ENCODE measurements at regions not wholly inside any gene's neighbourhood (a gene's known extent, or its start where the extent isn't known, plus 50 kb on each side); places are given as distances from the start of the nearest gene placed in this dataset.

DNA sequence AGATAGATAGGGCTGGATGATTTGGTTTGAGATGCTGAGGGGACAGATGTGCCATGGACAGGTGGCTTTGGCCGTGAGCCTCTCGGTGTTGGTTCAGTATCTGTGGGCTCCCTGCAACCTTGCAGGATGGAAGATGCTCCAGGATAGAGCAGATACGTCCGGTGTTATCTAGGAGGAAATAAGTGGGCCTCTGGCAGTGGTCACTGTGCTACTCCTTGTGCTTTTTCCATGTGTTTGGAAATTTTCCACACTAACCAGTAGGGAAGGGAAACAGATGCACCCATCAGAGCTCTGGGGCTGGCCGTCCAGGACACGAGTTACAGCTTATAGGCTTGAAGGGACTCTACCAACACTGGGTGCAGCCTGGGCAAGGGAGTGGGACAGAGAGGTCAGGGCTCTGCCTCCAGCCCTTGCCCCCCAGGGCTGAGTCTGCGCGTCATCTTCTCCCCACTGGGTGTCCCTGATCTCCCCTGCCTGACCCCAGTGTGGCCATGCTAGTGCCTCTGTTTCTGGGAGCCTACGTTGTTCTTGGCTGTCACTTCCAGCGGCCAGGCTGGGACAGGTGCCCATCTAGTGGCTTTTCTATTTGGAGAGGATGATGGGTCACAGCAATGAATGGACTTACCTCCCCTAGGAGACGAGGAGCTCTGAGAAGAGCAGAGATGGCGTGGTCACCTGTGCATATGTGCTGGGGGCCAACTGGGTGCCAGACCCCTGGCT is 166.9 kb downstream of the SEC14L1 start:
- no peak overlapping the region for H3K27ac Mint-ChIP-seq
- no peak for DNase-seq
- H3K4me3 Mint-ChIP-seq = no peak overlapping the region
- no peaks in the 10 kb centered on the region for H3K36me3 Mint-ChIP-seq (ENCODE audit: low read depth)
- H3K9me3 ChIP-seq (ENCODE audit: control insufficient read depth, low read length, poor library complexity, severe bottlenecking) = no peaks in the 10 kb centered on the region
- no peak for ATAC-seq
- no peaks in the 10 kb centered on the region for H3K27me3 Mint-ChIP-seq
- H3K4me1 Mint-ChIP-seq = peaks cover 6% of the 10 kb centered on the region

DNA sequence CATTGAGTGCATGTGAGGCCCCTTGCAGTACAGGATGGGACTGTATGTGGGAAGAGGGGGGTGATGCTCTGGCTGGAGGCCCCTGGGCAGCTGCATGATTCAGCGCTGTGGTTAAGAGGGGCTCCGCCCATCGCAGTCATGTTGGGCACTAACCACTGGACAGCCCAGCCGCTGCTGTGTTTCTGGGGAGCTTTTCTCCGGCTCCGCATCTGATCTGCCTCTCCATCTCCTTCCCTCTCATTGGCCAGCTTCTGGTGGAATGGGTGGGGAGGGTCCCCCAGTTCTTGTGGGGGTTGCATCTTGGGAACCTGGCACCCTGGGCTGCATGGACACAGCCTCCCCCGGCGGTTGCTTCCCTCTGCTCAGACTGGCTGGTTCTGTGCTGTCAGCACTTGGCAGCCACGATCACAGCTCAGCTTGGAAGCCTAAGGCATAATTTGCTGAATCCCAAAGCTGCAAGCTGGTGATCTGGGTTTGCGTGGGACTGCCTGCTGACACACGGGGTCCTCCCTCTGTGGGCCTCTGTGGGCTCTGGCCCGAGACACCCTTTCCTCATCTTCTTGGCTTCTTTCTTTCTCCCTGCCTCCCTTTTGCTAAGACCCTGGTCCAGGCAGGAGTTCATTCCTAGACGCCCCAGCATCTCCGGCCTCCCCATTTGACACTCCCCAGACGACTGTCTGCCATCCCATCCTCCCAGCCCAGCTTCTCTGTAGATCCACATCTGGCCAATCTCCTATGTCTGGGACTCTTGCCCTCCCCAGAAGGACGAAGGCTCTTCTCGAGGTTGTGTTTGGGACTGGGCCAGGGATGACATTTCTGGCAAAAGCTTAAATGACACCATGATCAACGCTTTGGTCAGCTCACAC is 168.3 kb downstream of the SEC14L1 start:
- H3K27ac Mint-ChIP-seq = no peak overlapping the region
- H3K4me1 Mint-ChIP-seq = peaks cover 6% of the 10 kb centered on the region
- no peaks in the 10 kb centered on the region for H3K36me3 Mint-ChIP-seq (ENCODE audit: low read depth)
- H3K4me3 Mint-ChIP-seq = no peak overlapping the region
- DNase-seq (no peak), ATAC-seq (no peak)
- no peaks in the 10 kb centered on the region for H3K9me3 ChIP-seq (ENCODE audit: control insufficient read depth, low read length, poor library complexity, severe bottlenecking)
- H3K27me3 Mint-ChIP-seq = peaks cover 4% of the 10 kb centered on the region

DNA sequence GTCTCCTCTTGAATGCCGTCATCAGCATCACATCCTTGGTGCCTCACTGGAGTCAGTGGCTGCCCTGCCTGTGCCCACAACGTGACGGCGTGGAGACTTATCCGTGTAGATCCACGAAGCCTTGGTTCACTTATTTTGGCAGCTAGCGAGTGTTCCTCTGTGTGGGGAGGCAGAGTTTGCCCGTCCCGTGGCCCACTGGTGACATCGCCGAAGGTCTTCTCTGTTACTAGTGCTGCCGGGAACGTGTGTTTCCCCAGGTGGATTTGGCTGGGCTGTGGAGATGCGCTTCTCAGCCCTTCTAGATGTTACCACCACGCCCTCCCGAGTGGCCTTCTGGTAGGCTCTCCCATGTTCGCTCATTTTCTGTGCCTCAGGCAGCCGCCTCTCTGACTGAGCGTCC is 169.6 kb downstream of the SEC14L1 start:
- no peak overlapping the region for H3K27ac Mint-ChIP-seq
- peaks cover 6% of the 10 kb centered on the region for H3K4me1 Mint-ChIP-seq
- H3K9me3 ChIP-seq (ENCODE audit: control insufficient read depth, low read length, poor library complexity, severe bottlenecking) = no peaks in the 10 kb centered on the region
- no peak for DNase-seq
- no peak for ATAC-seq
- H3K4me3 Mint-ChIP-seq = no peak overlapping the region
- H3K36me3 Mint-ChIP-seq (ENCODE audit: low read depth) = no peaks in the 10 kb centered on the region
- peaks cover 4% of the 10 kb centered on the region for H3K27me3 Mint-ChIP-seq

DNA sequence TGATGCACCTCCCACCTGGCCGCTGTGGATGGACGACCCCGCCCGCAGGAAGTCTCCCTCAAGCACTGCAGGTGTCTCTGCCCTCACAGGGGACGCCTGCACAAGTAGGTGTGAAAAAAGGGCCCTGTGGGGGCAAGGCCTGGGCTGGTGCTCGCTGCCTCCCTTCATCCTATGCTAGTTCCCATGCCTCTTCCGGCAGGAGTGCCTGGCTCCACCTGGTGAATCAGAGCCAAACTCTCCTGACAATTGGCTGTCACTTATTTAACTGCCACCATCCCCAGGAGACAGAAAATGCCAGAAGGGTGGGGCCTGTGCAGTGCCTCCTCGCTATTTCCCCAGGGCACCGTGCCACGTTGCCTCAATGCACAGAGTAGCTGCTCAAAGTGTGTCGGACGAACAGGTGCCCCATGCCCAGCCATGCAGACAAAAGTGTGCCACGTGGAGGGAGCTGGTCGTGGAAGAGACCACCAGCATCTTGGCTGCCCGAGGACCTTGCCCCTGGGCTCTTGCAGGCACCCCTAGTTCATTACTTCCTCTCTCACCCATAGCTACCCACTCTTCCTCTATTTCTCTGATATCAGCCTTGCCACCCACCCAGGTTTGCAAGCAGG is 170.7 kb downstream of the SEC14L1 start:
- peaks cover 9% of the 10 kb centered on the region for H3K4me1 Mint-ChIP-seq
- H3K27ac Mint-ChIP-seq = peak overlapping the region; percentile 47
- no peak for DNase-seq
- H3K4me3 Mint-ChIP-seq = no peak overlapping the region
- H3K27me3 Mint-ChIP-seq = peaks cover 4% of the 10 kb centered on the region
- H3K36me3 Mint-ChIP-seq (ENCODE audit: low read depth) = no peaks in the 10 kb centered on the region
- ATAC-seq = no peak
- no peaks in the 10 kb centered on the region for H3K9me3 ChIP-seq (ENCODE audit: control insufficient read depth, low read length, poor library complexity, severe bottlenecking)

DNA sequence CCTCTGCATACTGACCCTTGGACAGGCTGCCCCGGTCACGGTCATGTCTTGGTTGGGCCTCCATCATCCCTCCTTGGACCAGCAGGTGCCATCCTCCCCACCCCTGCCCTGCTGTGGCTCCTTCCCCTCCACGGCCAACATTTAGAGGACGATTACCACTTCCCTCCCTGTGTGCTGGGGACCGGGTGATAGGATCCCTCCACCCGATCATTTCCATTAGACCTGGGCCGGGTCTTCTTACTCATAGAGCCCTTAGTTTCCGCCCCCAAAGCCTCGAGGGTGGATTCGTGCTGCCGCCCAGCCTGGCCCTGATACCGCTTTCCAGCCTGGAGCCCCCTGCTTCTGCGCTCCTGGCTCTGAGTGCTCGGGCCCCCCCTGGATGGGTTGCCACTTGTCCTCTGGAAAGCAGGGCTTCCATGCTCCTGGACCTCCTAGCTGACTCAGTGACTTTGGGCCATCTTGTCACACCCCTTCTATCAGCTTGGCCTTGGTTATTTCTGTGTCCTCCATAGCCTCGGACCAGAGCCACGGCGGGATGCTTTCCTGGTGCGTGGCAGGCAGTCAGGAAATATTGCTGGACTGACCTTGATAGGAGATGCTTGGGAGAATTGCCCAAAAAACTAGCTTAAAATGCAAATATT is 171.4 kb downstream of the SEC14L1 start:
- ATAC-seq = no peak
- no peak overlapping the region for H3K4me3 Mint-ChIP-seq
- no peaks in the 10 kb centered on the region for H3K36me3 Mint-ChIP-seq (ENCODE audit: low read depth)

DNA sequence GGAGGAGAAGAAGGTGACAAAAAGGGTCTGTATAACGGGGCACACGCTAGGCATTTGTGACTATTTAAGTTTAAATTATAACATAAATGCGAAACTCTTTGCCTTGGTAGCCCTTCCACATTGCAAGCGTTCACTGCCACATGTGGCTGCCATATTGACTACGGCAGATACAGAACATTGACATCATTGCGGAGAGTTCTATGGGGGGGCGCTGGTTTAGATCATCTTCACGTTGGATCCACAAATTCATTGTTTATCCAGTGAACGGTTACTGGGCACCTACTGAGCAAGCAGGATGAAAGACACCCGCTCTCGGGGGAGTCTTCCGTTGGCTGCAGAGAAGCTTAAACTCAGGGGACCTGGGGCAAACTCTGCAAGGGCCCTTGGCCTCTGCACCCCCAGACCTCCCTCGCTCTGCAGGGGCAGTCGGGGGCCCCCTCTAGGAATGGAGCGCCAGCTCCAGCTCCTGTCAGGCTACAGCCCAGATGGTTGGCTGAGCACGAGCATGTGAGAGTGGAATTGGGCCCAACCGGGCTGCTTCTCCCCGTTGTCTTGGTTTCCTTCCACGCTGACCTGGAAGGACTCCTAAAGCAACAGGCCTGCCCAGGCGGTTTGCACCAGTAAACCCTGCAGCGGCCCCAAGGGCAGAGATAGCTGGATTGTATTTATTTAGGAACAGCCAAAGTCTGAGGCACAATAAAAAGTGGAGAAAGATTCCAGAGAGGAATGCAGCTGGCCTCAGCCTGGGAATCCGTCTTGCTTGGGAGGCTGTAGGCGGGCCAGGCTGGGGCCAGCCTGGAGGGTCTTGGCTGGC is 172.2 kb downstream of the SEC14L1 start:
- no peaks in the 10 kb centered on the region for H3K9me3 ChIP-seq (ENCODE audit: control insufficient read depth, low read length, poor library complexity, severe bottlenecking)
- DNase-seq = no peak
- peaks cover 4% of the 10 kb centered on the region for H3K27me3 Mint-ChIP-seq
- no peaks in the 10 kb centered on the region for H3K36me3 Mint-ChIP-seq (ENCODE audit: low read depth)
- no peak for ATAC-seq
- H3K4me3 Mint-ChIP-seq = no peak overlapping the region
- peaks cover 11% of the 10 kb centered on the region for H3K4me1 Mint-ChIP-seq
- H3K27ac Mint-ChIP-seq = no peak overlapping the region

More for the DNA sequence above, 171.4 kb downstream of the SEC14L1 start:
- no peak for DNase-seq
- Mint-ChIP-seq H3K27ac (peak overlapping the region; percentile 47), H3K4me1 (peaks cover 11% of the 10 kb centered on the region), H3K27me3 (peaks cover 4% of the 10 kb centered on the region)
- H3K9me3 ChIP-seq (ENCODE audit: control insufficient read depth, low read length, poor library complexity, severe bottlenecking) = no peaks in the 10 kb centered on the region

DNA sequence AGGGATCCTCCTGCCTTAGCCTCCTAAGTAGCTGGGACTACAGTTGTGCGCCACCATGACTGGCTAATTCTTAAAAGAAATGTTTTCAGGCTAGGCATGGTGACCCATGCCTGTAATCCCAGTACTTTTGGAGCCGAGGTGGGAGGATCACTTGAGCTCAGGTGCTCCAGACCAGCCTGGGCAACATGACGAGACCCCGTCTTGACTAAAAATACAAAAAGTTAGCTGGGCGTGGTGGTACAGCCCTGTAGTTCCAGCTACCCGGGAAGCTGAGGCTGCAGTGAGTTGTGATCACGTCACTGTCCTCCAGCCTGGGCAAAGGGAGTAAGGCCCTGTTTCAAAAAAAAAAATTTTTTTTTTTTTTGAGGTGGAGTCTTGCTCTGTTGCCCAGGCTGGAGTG is 173.1 kb downstream of the SEC14L1 start:
- H3K27ac Mint-ChIP-seq = no peak overlapping the region
- H3K27me3 Mint-ChIP-seq = peaks cover 4% of the 10 kb centered on the region
- no peaks in the 10 kb centered on the region for H3K9me3 ChIP-seq (ENCODE audit: control insufficient read depth, low read length, poor library complexity, severe bottlenecking)
- DNase-seq (no peak), ATAC-seq (no peak)
- peaks cover 11% of the 10 kb centered on the region for H3K4me1 Mint-ChIP-seq
- no peak overlapping the region for H3K4me3 Mint-ChIP-seq
- H3K36me3 Mint-ChIP-seq (ENCODE audit: low read depth) = no peaks in the 10 kb centered on the region

DNA sequence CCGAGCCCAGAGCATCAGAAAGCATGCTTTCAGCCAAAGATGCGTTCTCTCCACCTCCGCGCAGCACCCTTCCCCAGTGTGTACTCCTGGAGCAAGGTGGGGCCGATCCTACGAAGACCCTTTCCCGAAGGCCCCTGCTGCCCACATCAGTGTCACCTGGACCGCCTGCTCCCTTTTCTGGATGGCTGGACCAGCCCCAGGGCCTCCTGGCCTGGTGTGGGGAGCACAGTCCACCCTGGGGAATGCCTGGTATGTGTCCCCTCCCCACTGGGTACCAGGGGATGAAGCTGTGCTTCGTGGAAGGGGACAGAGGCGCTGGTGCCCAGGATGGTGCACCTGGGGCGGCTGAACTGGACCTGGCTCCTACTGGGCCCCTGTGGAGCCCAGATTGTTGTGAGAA is 173.8 kb downstream of the SEC14L1 start:
- no peaks in the 10 kb centered on the region for H3K9me3 ChIP-seq (ENCODE audit: control insufficient read depth, low read length, poor library complexity, severe bottlenecking)
- Mint-ChIP-seq H3K27ac (no peak overlapping the region), H3K4me1 (peaks cover 15% of the 10 kb centered on the region), H3K27me3 (peaks cover 4% of the 10 kb centered on the region), H3K36me3 (ENCODE audit: low read depth) (no peaks in the 10 kb centered on the region), H3K4me3 (no peak overlapping the region)
- ATAC-seq (no peak), DNase-seq (no peak)

DNA sequence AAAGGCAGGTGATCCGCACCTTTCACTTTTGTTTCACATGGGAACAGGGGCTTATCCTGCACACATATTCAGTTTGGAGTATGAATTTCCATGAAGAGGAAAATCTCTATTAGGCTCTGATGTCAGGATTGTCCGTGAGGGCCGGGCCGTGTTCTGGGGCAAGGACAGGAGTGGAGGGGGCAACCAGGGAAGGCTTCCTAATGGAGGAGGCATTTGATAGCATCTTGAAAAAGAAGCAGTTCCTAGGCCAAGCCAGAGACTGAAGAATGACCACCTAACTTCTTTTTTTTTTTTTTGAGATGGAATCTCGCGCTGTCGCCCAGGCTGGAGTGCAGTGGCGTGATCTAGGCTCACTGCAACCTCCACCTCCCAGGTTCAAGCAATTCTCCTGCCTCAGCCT is 174.2 kb downstream of the SEC14L1 start:
- no peaks in the 10 kb centered on the region for H3K9me3 ChIP-seq (ENCODE audit: control insufficient read depth, low read length, poor library complexity, severe bottlenecking)
- H3K4me1 Mint-ChIP-seq = peaks cover 16% of the 10 kb centered on the region
- no peaks in the 10 kb centered on the region for H3K36me3 Mint-ChIP-seq (ENCODE audit: low read depth)
- H3K4me3 Mint-ChIP-seq = no peak overlapping the region
- peaks cover 4% of the 10 kb centered on the region for H3K27me3 Mint-ChIP-seq
- DNase-seq (no peak), ATAC-seq (no peak)
- H3K27ac Mint-ChIP-seq = no peak overlapping the region

DNA sequence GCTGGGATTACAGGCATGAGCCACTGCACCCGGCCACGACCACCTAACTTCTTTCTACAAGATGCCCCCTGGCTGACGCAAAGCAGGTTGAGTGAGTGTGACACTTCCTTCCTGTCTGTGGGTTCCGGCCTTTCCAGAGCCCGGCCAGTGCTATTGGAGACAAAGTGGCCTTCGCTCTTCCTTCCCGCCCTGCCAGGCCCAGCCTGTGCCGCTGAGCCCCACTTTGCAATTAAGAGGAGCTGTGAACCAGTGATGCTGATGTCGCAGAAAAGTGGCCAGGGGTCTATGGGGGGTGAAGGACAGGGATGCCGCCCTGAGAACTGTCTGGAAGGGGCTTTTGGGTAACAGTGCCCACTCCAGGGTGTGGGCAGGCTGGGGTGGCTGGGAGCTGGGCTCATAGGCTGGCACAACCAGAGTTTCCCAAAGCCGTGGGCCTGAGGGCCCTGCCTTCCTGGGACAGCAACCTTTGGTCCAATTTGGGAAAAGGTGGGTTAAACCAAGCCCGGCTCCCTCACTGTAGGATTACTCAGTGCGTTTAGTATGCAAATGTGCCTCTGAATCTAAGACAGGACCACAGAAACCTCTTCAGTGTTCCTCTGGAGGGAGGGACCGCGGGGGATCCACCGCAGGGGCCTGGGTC is 174.9 kb downstream of the SEC14L1 start:
- Mint-ChIP-seq H3K27me3 (peaks cover 4% of the 10 kb centered on the region), H3K4me3 (no peak overlapping the region), H3K36me3 (ENCODE audit: low read depth) (no peaks in the 10 kb centered on the region), H3K4me1 (peaks cover 19% of the 10 kb centered on the region), H3K27ac (no peak overlapping the region)
- DNase-seq (no peak), ATAC-seq (no peak)
- no peaks in the 10 kb centered on the region for H3K9me3 ChIP-seq (ENCODE audit: control insufficient read depth, low read length, poor library complexity, severe bottlenecking)

DNA sequence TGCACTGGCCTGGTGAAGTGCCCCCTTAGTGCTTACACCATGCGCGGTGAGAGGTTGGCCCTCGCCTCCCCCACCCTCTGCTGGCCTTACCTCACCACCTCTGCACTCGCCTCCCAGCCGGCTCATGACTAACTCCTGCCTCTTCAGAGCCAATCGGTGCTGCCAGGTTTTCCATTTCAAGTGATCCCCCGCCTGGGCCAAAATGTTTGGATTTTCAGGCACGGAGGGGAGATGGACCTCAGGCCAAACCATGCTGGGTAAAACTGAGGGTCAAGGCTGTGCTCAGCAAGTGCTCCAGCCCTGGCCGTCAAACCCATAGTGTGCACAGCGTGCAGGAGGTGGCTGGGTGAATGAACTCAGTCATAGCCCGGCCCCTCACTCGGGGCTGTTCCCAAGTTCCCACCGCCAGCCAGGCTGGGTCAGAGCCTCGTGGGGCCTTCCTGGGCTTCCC is 175.4 kb downstream of the SEC14L1 start:
- Mint-ChIP-seq H3K36me3 (ENCODE audit: low read depth) (no peaks in the 10 kb centered on the region), H3K27ac (no peak overlapping the region), H3K27me3 (peaks cover 4% of the 10 kb centered on the region), H3K4me3 (no peak overlapping the region), H3K4me1 (peaks cover 16% of the 10 kb centered on the region)
- ATAC-seq (no peak), DNase-seq (no peak)
- H3K9me3 ChIP-seq (ENCODE audit: control insufficient read depth, low read length, poor library complexity, severe bottlenecking) = no peaks in the 10 kb centered on the region

DNA sequence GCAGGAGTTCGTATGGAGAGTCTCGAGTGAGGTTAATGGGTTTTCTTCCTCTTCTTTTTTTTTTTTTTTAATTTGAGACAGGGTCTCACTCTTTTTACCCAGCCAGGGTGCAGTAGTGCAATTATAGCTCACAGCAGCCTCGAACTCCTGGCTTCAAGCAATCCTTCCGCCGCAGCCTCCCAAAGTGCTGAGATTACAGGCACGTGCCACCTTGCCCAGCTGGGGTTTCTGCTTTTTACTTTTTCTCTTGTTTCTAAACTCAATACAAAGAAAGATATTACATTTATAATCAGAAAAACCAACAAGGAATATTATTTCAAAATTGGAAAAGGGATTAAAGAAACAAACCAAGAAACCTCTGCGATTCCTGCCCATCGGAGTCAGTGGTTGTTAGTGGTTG is 175.9 kb downstream of the SEC14L1 start:
- H3K36me3 Mint-ChIP-seq (ENCODE audit: low read depth) = no peaks in the 10 kb centered on the region
- no peak for ATAC-seq

More for the DNA sequence above, 175.9 kb downstream of the SEC14L1 start:
- Mint-ChIP-seq H3K27me3 (peaks cover 4% of the 10 kb centered on the region), H3K4me1 (peaks cover 17% of the 10 kb centered on the region), H3K4me3 (no peak overlapping the region), H3K27ac (no peak overlapping the region)
- DNase-seq = no peak
- H3K9me3 ChIP-seq (ENCODE audit: control insufficient read depth, low read length, poor library complexity, severe bottlenecking) = no peaks in the 10 kb centered on the region
